ENCODE measurements at regions not wholly inside any gene's neighbourhood (a gene's known extent, or its start where the extent isn't known, plus 50 kb on each side); places are given as distances from the start of the nearest gene placed in this dataset.

DNA sequence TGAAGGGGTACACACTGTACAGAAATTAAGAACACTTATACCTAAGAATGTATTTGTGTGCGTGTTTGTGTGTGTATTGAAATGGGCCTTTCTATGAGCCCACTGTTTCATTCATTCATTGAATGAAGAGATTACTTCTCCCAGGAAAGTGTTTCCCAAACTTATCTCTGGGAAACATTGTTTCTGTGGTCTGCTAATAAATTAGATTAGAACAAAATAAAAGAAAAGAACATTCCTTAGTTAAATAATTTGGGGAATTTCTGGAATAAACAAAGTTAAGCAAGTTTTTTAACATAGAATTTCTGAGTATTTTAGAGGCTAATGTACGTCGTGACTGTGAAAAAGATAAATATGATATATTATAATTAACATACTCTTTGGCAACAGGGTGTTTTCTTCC is 402.4 kb upstream of the CDH11 start:
- H3K9me3 ChIP-seq (ENCODE audit: control insufficient read depth, insufficient read depth, low read depth, low read length), result no peaks in the 10 kb centered on the region
- H3K36me3 ChIP-seq (ENCODE audit: control insufficient read depth, insufficient read depth, low read length), result no peaks in the 10 kb centered on the region
- H3K79me2 ChIP-seq (ENCODE audit: control insufficient read depth, insufficient read depth, low read length), result no peaks in the 10 kb centered on the region
- no peak overlapping the region for H3K4me2 ChIP-seq (ENCODE audit: extremely low read depth, insufficient read depth, low read length)
- H2AFZ ChIP-seq (ENCODE audit: low read length), result no peak overlapping the region
- no peak overlapping the region for H3K27ac ChIP-seq (ENCODE audit: insufficient read depth, low read length)
- TF ChIP-seq, protein P1, sequence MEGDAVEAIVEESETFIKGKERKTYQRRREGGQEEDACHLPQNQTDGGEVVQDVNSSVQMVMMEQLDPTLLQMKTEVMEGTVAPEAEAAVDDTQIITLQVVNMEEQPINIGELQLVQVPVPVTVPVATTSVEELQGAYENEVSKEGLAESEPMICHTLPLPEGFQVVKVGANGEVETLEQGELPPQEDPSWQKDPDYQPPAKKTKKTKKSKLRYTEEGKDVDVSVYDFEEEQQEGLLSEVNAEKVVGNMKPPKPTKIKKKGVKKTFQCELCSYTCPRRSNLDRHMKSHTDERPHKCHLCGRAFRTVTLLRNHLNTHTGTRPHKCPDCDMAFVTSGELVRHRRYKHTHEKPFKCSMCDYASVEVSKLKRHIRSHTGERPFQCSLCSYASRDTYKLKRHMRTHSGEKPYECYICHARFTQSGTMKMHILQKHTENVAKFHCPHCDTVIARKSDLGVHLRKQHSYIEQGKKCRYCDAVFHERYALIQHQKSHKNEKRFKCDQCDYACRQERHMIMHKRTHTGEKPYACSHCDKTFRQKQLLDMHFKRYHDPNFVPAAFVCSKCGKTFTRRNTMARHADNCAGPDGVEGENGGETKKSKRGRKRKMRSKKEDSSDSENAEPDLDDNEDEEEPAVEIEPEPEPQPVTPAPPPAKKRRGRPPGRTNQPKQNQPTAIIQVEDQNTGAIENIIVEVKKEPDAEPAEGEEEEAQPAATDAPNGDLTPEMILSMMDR (conservative IDR thresholded peaks at IDR 0.05 in 1 of 2, IDR thresholded peaks at IDR 0.05 in 1 of 2; ENCODE audit: low read depth in 1 of 2, low read length in 2 of 2), result no peak
- no peak for TF ChIP-seq EZH2 (IDR thresholded peaks at IDR 0.05; ENCODE audit: low read length, missing control alignments)
- H3K9ac ChIP-seq (ENCODE audit: insufficient read depth, low read length), result no peak overlapping the region
- no peaks in the 10 kb centered on the region for H3K4me1 ChIP-seq (ENCODE audit: control insufficient read depth, extremely low read depth, insufficient read depth, low read length)
- no peak for DNase-seq (ENCODE audit: low read depth in 2 of 2)
- H3K4me3 ChIP-seq (replicated peaks in 1 of 4; ENCODE audit: control extremely low read depth in 1 of 4, insufficient read depth in 1 of 4, low read depth in 3 of 4, low read length in 4 of 4), result no peak overlapping the region
- H3K27me3 ChIP-seq (ENCODE audit: control insufficient read depth, insufficient read depth, low read length), result no peaks in the 10 kb centered on the region
- H4K20me1 ChIP-seq (ENCODE audit: control insufficient read depth, extremely low read depth, insufficient read depth, low read length), result no peaks in the 10 kb centered on the region

DNA sequence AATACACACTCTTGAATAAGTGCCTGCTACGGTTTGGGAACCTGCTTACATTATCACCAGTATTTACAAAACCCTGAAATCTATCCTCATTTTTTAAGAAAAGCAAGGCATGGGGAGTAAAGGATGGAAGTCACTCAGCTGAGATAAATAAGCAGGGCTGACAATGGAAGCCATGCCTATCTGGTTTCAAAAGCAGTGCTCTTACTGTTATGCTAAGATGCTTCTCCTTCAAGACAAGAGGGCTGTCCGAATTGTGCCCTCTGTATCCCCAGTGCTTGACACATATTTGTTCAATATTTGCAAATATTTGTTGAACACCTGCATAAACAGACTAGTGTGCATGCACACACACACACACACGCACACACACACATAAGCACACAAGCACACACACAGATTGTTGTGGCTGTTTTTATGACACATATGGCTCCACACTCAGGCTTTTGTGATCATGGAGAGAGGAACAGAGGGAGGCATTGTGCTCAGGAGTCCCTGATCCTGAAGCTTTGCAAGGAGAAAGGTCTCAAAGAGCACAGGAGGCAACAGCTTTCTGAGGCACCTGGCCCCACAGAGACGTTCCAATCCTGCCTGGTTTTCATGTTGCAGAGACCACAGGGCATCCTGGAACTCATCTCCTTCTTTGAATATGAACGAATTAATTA is 401.6 kb upstream of the CDH11 start:
- Histone ChIP-seq H3K36me3 (ENCODE audit: control insufficient read depth, insufficient read depth, low read length) (no peaks in the 10 kb centered on the region), H3K9me3 (ENCODE audit: control insufficient read depth, insufficient read depth, low read depth, low read length) (no peaks in the 10 kb centered on the region), H2AFZ (ENCODE audit: low read length) (no peak overlapping the region), H3K9ac (ENCODE audit: insufficient read depth, low read length) (no peak overlapping the region), H3K27me3 (ENCODE audit: control insufficient read depth, insufficient read depth, low read length) (no peaks in the 10 kb centered on the region), H3K4me2 (ENCODE audit: extremely low read depth, insufficient read depth, low read length) (no peak overlapping the region), H3K4me3 (replicated peaks in 1 of 4; ENCODE audit: control extremely low read depth in 1 of 4, insufficient read depth in 1 of 4, low read depth in 3 of 4, low read length in 4 of 4) (no peak overlapping the region), H3K79me2 (ENCODE audit: control insufficient read depth, insufficient read depth, low read length) (no peaks in the 10 kb centered on the region), H3K27ac (ENCODE audit: insufficient read depth, low read length) (no peak overlapping the region), H4K20me1 (ENCODE audit: control insufficient read depth, extremely low read depth, insufficient read depth, low read length) (no peaks in the 10 kb centered on the region), H3K4me1 (ENCODE audit: control insufficient read depth, extremely low read depth, insufficient read depth, low read length) (no peaks in the 10 kb centered on the region)
- DNase-seq (ENCODE audit: low read depth in 2 of 2), result no peak
- TF ChIP-seq, protein P1 (conservative IDR thresholded peaks at IDR 0.05 in 1 of 2, IDR thresholded peaks at IDR 0.05 in 1 of 2; ENCODE audit: low read depth in 1 of 2, low read length in 2 of 2), result no peak
- no peak for TF ChIP-seq EZH2 (IDR thresholded peaks at IDR 0.05; ENCODE audit: low read length, missing control alignments)

DNA sequence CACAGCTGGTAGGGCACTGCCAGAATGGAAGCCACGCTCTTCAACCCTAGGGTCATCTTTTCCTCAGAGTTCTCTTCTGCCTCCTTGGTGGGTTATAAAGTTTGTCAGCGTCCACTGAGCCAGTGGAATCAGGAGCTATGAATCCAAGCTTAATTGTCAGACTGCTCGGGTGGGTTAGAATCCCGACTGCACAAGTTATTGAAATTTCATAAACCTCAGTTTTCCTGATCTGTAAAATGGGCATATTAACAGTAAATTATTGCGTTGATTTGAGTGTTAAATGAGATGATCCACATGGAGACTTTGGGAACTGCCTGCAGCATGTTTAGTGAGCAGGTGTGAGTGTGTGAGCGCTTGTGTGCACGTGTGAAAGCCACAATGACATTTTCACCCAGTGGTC is 400.5 kb upstream of the CDH11 start:
- no peak overlapping the region for H3K4me3 ChIP-seq (replicated peaks in 1 of 4; ENCODE audit: control extremely low read depth in 1 of 4, insufficient read depth in 1 of 4, low read depth in 3 of 4, low read length in 4 of 4)
- no peak for DNase-seq (ENCODE audit: low read depth in 2 of 2)
- no peak overlapping the region for H3K27ac ChIP-seq (ENCODE audit: insufficient read depth, low read length)
- no peak overlapping the region for H3K9ac ChIP-seq (ENCODE audit: insufficient read depth, low read length)
- H3K27me3 ChIP-seq (ENCODE audit: control insufficient read depth, insufficient read depth, low read length), result no peaks in the 10 kb centered on the region
- H3K4me2 ChIP-seq (ENCODE audit: extremely low read depth, insufficient read depth, low read length), result no peak overlapping the region
- no peaks in the 10 kb centered on the region for H3K9me3 ChIP-seq (ENCODE audit: control insufficient read depth, insufficient read depth, low read depth, low read length)
- H3K4me1 ChIP-seq (ENCODE audit: control insufficient read depth, extremely low read depth, insufficient read depth, low read length), result no peaks in the 10 kb centered on the region
- H2AFZ ChIP-seq (ENCODE audit: low read length), result no peak overlapping the region
- no peaks in the 10 kb centered on the region for H3K36me3 ChIP-seq (ENCODE audit: control insufficient read depth, insufficient read depth, low read length)
- H3K79me2 ChIP-seq (ENCODE audit: control insufficient read depth, insufficient read depth, low read length), result no peaks in the 10 kb centered on the region
- no peak for TF ChIP-seq EZH2 (IDR thresholded peaks at IDR 0.05; ENCODE audit: low read length, missing control alignments)
- TF ChIP-seq, protein P1 (conservative IDR thresholded peaks at IDR 0.05 in 1 of 2, IDR thresholded peaks at IDR 0.05 in 1 of 2; ENCODE audit: low read depth in 1 of 2, low read length in 2 of 2), result no peak
- H4K20me1 ChIP-seq (ENCODE audit: control insufficient read depth, extremely low read depth, insufficient read depth, low read length), result no peaks in the 10 kb centered on the region
